ENCODE measurements at regions not wholly inside any gene's neighbourhood (a gene's known extent, or its start where the extent isn't known, plus 50 kb on each side); places are given as distances from the start of the nearest gene placed in this dataset.
"Not testable (repeated sequence)": the region's sequence is repeated elsewhere in the genome, so short reads cannot be mapped to it uniquely, and the experiment has no call there.

- in situ Hi-C loops (cut with MboI; ENCODE audit: low pct_unique_long_range_greater_than_20kb, low sequenced_read_pairs), result no loop called here
- DNase-seq, result no peak
Measured at GRCh38 chr10:44713307-44713706, 197.8 kb upstream of the TMEM72 start.

- in situ Hi-C loops (cut with MboI; ENCODE audit: low pct_unique_long_range_greater_than_20kb, low sequenced_read_pairs), result no loop called here
- DNase-seq, result no peak
Measured at GRCh38 chr10:44714451-44714850, 196.7 kb upstream of the TMEM72 start.

DNA sequence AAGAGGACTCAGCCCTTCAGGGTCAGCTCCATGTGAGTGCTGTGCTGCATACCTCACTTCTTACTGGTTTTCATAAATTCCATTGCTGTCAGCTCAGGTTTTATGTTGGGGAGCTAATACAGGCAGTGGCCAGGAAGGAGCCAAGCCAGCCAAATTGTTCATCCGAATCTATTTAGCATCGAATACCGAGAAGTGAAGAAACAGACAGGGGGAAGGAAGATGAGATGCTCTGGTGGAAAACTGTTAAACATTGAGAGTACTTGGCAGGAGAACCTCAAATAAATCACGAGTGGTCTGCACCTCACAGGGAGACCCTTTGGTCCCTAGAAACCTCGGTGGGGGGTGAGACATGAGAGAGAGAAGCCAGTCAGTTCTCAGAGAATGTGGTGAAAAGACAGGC, 196.0 kb upstream of the TMEM72 start:
- no peak for DNase-seq
- in situ Hi-C loops (cut with MboI; ENCODE audit: low pct_unique_long_range_greater_than_20kb, low sequenced_read_pairs), result no loop called here

GRCh38 chr10:44716470-44717015, 194.6 kb upstream of the TMEM72 start:
- in situ Hi-C loops (cut with MboI; ENCODE audit: low pct_unique_long_range_greater_than_20kb, low sequenced_read_pairs), result no loop called here
- DNase-seq, result no peak

- peak; percentile 61 for DNase-seq
- in situ Hi-C loops (cut with MboI; ENCODE audit: low pct_unique_long_range_greater_than_20kb, low sequenced_read_pairs), result no loop called here
Measured at GRCh38 chr10:44723082-44723481, 188.1 kb upstream of the TMEM72 start.

DNA sequence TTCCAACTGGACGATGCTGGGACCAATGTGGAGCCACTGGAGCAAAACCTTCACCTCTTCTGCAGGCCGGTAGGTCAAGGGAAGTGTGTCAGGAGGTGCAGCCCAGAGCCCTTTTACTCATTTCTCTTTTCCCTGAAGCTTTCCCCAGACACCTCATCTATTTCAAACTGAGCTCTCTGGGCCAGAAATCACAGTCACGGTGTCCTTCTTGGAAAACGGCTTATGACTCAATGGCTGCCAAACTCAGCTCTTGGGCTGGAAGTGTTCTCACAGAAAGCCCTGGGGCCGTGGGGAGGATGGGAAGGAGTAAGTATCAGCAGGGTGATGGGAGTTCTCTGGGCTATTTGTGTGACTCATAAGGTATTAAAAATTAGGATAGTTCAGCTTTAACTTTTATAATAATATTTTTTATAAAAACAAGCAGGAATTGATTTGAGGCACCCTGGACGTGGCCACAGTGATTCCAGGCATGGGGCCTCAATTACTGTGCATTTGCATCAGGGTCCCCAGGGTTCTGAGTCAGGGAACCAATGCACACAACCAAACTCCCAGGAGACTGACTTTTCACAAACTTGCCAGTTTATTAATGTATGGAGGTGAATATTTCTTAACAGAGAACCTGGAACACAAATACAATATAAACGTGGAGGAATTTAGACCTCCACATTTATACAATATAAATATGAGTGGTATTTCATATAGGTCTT, 187.4 kb upstream of the TMEM72 start:
- in situ Hi-C loops (cut with MboI; ENCODE audit: low pct_unique_long_range_greater_than_20kb, low sequenced_read_pairs), result no loop called here
- DNase-seq, result no peak

DNA sequence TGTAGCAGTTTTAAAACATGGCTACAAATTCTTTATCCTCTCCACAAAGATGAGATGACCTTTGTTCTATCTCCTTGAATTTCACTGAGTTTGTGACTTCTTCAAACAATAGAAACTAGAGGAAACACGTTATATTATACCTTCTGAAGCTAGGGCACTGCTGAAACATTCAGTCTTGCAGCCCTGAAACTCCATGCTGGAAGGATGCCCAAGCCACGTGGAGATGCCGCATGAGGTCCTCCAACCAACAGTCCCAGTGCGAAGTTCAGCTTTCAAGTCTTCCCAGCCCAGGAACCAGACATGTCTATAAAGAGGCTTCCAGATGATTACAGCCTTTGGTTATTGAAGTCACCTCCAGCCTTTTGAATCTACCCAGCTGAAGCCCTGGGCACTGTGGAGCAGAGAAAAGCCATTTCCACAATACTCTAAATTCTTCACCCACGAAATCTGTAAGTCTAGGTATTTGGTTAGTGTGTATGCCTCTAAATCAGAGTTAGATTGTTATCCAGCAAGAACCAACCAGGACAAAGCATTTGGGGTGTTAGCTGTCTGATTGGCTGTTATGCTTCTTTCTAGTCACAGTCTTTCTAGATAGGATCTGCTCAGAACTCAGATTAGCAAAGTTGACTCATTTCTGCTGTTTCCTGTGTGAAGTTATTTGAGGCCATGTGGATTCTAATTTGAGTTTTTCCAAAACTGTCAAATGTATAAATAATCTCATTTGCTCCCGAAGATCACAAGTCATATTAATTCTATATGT, 186.5 kb upstream of the TMEM72 start:
- DNase-seq, result peak; percentile 43
- in situ Hi-C loops (cut with MboI; ENCODE audit: low pct_unique_long_range_greater_than_20kb, low sequenced_read_pairs), result no loop called here

GRCh38 chr10:44725404-44725803, 185.7 kb upstream of the TMEM72 start:
- in situ Hi-C loops (cut with MboI; ENCODE audit: low pct_unique_long_range_greater_than_20kb, low sequenced_read_pairs), result no loop called here
- DNase-seq, result peak; percentile 86

- no peak for DNase-seq
- in situ Hi-C loops (cut with MboI; ENCODE audit: low pct_unique_long_range_greater_than_20kb, low sequenced_read_pairs), result no loop called here
Measured at GRCh38 chr10:44731283-44731682, 179.9 kb upstream of the TMEM72 start.

DNA sequence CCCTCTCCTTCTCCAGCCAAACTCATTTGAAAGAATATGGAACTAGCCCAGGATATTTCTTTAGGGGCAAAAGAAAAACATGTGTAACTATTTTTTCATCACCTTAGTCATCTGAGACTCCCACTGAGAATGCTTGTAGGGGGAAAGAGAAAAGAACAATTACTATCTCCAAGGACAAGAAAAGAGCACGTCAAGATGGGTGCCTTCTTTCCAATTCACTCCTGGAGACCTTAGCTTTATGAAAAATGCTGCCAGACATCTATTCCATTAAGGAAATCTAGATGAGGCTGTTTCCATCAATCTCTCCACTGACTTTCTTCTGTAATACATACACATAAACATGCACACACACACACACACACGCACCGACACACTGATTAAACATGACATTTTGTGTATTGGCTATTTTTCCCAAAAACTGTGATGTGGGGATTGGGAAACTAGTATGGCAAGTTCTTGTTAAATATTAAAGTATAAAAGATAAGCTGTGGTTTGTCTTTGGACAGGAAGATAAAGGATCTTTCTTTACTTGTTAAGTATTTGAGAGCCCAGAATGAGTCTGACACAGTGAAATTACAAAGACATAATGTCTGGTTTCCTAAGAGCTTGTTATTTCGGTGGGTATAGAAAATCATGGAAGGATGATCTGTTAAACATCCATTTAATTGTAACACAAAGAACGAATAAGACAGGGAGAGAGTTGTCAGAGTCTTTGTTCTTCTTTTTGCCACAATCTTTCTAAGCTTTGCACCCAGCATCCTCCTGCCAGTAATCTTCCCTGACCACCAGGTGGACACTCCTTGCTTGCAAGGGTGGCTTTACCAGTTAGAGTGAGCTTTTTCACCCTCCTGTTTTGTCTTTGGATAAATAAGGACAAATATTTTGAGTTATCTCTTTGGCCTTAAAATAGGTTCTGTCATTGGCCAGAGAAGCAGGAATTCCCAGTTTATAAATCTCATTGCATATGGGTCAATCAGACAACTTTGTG, 177.3 kb upstream of the TMEM72 start:
- in situ Hi-C loops (cut with MboI; ENCODE audit: low pct_unique_long_range_greater_than_20kb, low sequenced_read_pairs), result no loop called here
- DNase-seq, result no peak

DNA sequence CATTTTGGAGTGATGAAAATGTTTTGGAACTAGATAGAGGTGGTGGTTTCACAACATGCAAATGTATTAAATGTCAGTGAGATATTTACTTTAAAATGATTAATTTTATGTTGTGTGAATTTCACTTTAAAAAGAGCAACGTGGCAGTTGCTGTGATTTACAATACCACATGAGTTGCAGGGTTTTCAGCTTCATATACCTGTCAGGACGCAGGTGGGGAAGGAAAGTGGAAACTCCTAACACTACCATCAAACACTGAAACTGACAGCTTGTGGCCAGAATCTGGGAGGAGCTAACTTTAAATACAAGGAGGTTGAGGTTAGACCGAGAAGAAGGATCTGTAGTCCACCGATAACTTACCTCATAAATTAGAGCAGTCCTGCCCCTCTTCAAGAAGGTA, 168.9 kb upstream of the TMEM72 start:
- peak; percentile 18 for DNase-seq
- in situ Hi-C loops (cut with MboI; ENCODE audit: low pct_unique_long_range_greater_than_20kb, low sequenced_read_pairs), result no loop called here

DNA sequence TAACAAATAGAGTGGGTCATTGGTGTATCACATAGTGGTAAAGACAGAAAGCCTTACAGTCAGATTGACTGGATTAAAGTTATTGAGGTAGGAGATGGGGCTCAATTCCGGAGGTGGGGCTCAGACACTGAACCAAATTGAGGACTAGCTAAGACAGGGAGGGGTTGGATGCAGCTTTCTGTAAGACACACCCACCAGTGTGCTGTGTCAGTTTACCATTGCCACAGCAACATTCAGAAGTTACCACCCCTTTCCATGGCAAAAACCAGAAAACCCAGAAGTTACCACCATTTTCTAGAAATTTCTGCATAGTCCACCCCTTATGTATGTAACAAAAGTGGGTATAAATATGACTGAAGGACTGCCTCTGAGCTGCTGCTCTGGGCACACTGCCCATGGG, 167.6 kb upstream of the TMEM72 start:
- DNase-seq, result no peak
- in situ Hi-C loops (cut with MboI; ENCODE audit: low pct_unique_long_range_greater_than_20kb, low sequenced_read_pairs), result no loop called here

- DNase-seq, result peak; percentile 83
- in situ Hi-C loops (cut with MboI; ENCODE audit: low pct_unique_long_range_greater_than_20kb, low sequenced_read_pairs), result no loop called here
Measured at GRCh38 chr10:44745920-44746319, 165.2 kb upstream of the TMEM72 start.

DNA sequence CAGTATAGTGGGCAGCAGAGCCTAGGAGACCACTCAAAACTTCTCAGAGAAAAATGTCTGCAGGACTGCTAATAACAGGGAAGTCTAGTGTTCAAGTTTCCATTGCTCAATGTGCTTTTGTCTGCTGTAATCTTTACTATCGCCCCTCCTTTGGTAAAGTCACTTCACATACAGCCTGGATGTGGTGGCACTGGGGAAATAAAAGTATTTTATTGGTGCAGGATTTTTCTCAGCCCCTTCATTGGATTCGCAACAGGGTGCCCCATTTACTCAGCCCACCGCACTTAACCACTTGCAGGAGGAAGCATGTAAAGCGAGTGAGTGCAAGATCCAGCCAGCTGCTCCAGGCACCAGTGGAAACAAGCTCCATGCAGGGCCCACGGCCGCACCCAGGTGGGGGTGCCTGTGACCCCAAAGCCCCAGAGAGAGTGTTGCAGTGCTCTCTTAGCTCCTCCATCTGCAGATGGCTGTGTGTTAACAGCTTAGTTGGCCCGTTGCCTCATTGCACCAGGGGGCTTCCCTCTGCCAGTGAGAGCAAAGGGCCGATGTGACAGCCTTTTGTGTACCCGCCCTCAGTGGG, 163.5 kb upstream of the TMEM72 start:
- DNase-seq, result peak; percentile 32
- in situ Hi-C loops (cut with MboI; ENCODE audit: low pct_unique_long_range_greater_than_20kb, low sequenced_read_pairs), result no loop called here

- no peak for DNase-seq
- in situ Hi-C loops (cut with MboI; ENCODE audit: low pct_unique_long_range_greater_than_20kb, low sequenced_read_pairs), result no loop called here
Measured at GRCh38 chr10:44749151-44749550, 162.0 kb upstream of the TMEM72 start.

DNA sequence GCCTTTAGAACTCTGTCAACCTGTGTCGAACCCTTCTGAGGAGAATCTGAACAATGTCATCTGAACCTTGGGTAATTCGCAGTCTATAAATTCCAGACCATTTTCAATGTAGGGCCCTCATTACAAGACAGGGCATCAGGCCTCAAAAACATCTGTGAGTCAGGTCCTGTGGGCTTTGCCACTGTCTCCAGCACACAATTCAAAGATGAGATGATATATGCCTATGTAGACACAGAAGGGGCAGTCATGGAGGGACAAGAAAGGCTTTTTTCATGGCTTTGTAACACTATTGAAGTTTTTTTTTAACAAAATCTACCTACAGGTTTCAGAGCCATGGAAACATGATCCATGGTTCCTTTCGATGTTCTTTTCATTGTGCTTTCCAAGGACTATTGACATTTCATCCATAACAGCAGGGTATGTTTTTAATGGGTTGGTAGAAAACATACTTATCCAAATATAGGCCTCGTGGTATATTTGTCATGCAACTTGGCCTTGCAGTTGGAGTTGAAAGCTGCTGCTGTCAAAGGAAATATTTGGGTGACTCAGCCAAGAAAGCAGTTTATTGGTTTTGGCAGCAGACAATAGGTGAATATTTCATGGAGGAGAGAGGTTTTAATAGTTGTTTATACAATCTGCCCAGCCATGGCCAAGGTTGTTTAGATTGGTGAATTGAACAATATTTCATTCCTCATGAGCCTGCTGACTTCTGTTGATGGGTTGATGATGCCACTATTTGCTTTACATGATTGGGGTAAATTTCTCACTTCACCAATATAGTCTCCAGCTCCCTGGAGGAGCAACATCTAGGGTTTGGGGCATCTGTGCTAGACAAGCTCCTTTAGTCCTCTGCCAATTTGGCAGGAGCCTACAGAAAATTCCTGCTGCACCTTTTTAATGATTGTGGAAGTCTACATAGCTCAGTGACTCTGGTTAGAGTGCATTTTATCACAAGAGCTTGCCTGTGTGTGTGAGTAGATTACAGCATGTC, 158.4 kb upstream of the TMEM72 start:
- in situ Hi-C loops (cut with MboI; ENCODE audit: low pct_unique_long_range_greater_than_20kb, low sequenced_read_pairs), result no loop called here
- no peak for DNase-seq

GRCh38 chr10:44754355-44754754, 156.8 kb upstream of the TMEM72 start:
- in situ Hi-C loops (cut with MboI; ENCODE audit: low pct_unique_long_range_greater_than_20kb, low sequenced_read_pairs); DNase-seq: not testable (repeated sequence)

DNA sequence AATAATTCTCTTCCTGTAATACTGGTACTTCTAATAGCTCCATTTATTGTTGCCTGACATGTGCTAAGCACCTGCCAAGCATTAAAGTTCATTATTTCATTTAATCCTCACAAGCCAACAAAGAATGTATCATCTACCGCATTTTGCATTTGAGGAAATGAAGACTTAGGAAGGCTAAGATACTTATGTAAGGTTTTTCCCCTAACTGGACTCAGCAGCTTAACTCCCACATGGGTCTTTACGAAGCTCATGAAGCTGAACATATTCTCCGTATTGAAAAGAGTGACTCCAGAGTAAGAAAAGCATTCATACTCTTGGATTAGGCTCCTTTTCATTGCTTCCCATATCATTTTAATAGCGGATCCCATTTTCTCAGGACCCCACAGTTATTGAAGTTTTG, 155.7 kb upstream of the TMEM72 start:
- in situ Hi-C loops (cut with MboI; ENCODE audit: low pct_unique_long_range_greater_than_20kb, low sequenced_read_pairs), result no loop called here
- no peak for DNase-seq
